ENCODE measurements at regions not wholly inside any gene's neighbourhood (a gene's known extent, or its start where the extent isn't known, plus 50 kb on each side); places are given as distances from the start of the nearest gene placed in this dataset.

DNA sequence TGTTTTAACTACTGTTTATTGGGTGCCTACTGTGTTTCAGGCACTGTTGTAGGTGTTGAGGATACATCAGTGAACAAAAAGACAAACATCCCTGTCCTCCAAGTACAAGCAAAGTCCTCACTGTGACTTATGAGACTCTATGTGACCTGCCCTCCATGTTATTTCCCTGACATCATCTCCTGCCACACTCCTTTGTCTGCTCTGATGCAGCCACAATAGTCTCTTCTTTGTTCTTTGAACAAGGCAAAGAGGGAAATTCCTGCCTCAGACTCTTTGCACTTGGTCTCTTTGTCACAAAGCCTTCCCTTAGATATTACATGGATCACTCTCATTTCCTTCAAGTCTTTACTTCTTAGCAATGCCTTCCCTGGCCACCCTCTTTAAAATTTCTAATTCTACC is 240.1 kb upstream of the SRRM4 start:
- no peak for ATAC-seq
- no peak for DNase-seq
- Histone ChIP-seq H3K4me1 (no peaks in the 10 kb centered on the region), H3K9me3 (no peaks in the 10 kb centered on the region), H3K27me3 (ENCODE audit: insufficient read depth in 3 of 3, low read length in 2 of 3) (no peaks in the 10 kb centered on the region), H3K4me3 (no peak overlapping the region), H3K27ac (no peak overlapping the region), H3K36me3 (ENCODE audit: insufficient read depth in 1 of 2, low read depth in 1 of 2) (no peaks in the 10 kb centered on the region)
- TF ChIP-seq, protein P1, sequence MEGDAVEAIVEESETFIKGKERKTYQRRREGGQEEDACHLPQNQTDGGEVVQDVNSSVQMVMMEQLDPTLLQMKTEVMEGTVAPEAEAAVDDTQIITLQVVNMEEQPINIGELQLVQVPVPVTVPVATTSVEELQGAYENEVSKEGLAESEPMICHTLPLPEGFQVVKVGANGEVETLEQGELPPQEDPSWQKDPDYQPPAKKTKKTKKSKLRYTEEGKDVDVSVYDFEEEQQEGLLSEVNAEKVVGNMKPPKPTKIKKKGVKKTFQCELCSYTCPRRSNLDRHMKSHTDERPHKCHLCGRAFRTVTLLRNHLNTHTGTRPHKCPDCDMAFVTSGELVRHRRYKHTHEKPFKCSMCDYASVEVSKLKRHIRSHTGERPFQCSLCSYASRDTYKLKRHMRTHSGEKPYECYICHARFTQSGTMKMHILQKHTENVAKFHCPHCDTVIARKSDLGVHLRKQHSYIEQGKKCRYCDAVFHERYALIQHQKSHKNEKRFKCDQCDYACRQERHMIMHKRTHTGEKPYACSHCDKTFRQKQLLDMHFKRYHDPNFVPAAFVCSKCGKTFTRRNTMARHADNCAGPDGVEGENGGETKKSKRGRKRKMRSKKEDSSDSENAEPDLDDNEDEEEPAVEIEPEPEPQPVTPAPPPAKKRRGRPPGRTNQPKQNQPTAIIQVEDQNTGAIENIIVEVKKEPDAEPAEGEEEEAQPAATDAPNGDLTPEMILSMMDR (IDR thresholded peaks at IDR 0.05): no peak
- intact Hi-C loops (cut with DNase I): no loop called here

DNA sequence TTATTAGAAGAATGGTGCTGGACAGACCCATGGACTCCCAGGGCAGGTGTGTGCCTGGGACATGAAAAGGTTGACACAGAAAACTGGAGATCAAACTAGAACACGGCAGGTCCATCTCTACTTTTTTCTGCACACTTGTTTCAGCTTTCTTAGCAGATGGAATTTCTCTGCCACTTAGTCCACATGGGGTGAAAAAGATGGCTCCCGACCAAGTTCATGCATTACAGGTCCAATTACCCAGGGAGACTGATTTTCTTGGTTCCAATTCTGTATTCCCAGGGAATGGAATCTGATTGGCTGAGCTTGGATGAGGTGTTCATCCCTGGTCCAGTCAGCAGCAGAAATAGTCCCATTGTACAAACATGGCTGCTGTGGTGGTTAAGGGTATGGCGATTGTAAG is 238.9 kb upstream of the SRRM4 start:
- TF ChIP-seq, protein P1 (IDR thresholded peaks at IDR 0.05): no peak
- Histone ChIP-seq H3K27me3 (ENCODE audit: insufficient read depth in 3 of 3, low read length in 2 of 3) (no peaks in the 10 kb centered on the region), H3K4me3 (no peak overlapping the region), H3K36me3 (ENCODE audit: insufficient read depth in 1 of 2, low read depth in 1 of 2) (no peaks in the 10 kb centered on the region), H3K9me3 (peaks cover 2% of the 10 kb centered on the region), H3K27ac (no peak overlapping the region), H3K4me1 (no peaks in the 10 kb centered on the region)
- DNase-seq (no peak), ATAC-seq (no peak)
- intact Hi-C loops (cut with DNase I): no loop called here
- WGBS, 3 donors: 60 to 67% (median 64%) methylated on average over 3 of the region's 3 CpGs

DNA sequence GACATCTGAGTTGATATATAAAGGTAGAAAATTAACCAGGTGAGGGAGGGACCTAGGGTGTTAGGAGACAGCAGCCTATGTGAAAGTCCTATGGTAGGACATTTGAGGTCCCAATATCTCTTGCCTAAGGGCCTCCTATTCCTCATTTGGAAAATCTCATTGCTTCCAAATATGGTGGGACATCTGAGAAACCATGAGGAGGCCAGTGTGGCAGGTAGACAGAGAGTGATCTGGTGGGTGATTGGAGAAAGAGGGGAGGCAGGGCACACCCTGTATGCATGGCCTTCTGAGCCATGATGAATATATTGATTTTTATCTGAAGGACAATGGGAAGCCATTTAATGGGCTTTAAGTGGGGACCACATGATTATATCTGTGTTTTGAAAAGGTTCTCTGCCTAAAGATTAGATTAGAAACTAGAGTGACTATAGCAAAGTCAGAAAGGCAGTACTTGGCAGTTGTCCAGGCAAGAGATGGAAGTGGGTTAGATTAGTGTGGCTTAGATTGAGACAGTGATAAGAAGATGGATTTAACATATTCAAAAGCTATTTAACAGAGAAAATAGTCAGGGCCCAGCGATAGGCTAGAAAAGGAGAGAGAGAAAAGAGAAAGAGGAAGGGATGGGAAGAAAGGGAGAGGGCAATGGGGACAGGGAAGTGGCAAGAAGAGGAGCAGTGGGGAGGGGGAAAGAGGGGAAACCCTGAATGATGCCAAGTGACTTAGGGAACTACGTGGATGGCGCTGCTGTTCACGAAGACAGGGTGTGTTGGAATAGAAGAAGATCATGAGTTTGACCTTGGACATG is 237.2 kb upstream of the SRRM4 start:
- no peak overlapping the region for H3K4me3 ChIP-seq
- H3K36me3 ChIP-seq (ENCODE audit: insufficient read depth in 1 of 2, low read depth in 1 of 2): no peaks in the 10 kb centered on the region
- H3K4me1 ChIP-seq: no peaks in the 10 kb centered on the region
- 78 to 82% (median 78%) methylated on average over 4 of the region's 4 CpGs for WGBS, 3 donors
- no peak for DNase-seq
- H3K9me3 ChIP-seq: peaks cover 3% of the 10 kb centered on the region
- TF ChIP-seq, protein P1 (IDR thresholded peaks at IDR 0.05): no peak
- no peak for ATAC-seq
- intact Hi-C loops (cut with DNase I): no loop called here
- no peak overlapping the region for H3K27ac ChIP-seq
- no peaks in the 10 kb centered on the region for H3K27me3 ChIP-seq (ENCODE audit: insufficient read depth in 3 of 3, low read length in 2 of 3)

DNA sequence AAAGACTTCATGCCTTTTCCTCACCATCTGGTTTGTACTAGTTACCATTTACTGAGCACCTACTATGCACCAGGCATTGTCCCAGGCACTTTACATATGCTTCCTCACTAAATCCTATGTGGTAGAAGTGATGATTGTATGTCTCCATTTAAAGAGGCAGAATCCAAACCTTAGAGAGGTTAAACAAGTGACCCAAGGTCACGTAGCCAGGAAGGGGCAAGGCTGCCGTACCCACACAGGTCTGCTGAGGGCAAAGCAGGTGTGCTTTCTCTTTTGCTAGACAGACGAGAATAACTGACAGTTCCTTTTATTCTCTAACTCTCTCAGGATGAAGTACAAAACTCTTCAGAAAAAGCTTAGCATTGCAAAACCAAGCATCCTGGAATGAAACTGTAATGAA is 235.2 kb upstream of the SRRM4 start:
- no peak for ATAC-seq
- H3K4me3 ChIP-seq: no peak overlapping the region
- H3K27me3 ChIP-seq (ENCODE audit: insufficient read depth in 3 of 3, low read length in 2 of 3): no peaks in the 10 kb centered on the region
- H3K4me1 ChIP-seq: no peaks in the 10 kb centered on the region
- 73 to 74% (median 74%) methylated on average over 3 of the region's 3 CpGs for WGBS, 3 donors
- no peaks in the 10 kb centered on the region for H3K36me3 ChIP-seq (ENCODE audit: insufficient read depth in 1 of 2, low read depth in 1 of 2)
- no peak for DNase-seq
- TF ChIP-seq, protein P1 (IDR thresholded peaks at IDR 0.05): no peak
- intact Hi-C loops (cut with DNase I): no loop called here
- H3K9me3 ChIP-seq: peaks cover 3% of the 10 kb centered on the region
- no peak overlapping the region for H3K27ac ChIP-seq

DNA sequence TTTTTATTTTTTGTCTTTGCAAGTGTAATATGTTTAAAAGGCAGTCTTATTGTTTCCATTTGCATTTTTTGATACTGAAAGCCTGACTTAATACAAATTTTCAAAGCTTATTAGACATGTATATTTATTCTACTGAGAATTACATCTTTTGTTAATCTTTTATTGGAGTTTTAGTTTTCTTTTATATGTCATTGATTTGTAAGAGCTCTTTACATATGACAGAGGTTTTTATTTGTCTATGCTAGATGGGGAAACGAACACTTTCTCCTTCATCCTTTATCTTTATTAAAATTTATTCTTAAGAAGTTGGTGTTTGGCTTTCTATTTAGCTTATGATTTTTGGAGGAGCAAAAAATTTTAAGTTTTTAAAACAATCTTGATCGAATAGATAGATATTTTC is 234.4 kb upstream of the SRRM4 start:
- TF ChIP-seq, protein P1 (IDR thresholded peaks at IDR 0.05): no peak
- WGBS, 3 donors: 58 to 63% (median 61%) methylated on average over 2 of the region's 2 CpGs
- no peak overlapping the region for H3K4me3 ChIP-seq
- ATAC-seq: no peak
- H3K36me3 ChIP-seq (ENCODE audit: insufficient read depth in 1 of 2, low read depth in 1 of 2): no peaks in the 10 kb centered on the region
- H3K27ac ChIP-seq: no peak overlapping the region
- DNase-seq: no peak
- intact Hi-C loops (cut with DNase I): no loop called here
- no peaks in the 10 kb centered on the region for H3K4me1 ChIP-seq
- no peaks in the 10 kb centered on the region for H3K27me3 ChIP-seq (ENCODE audit: insufficient read depth in 3 of 3, low read length in 2 of 3)
- H3K9me3 ChIP-seq: peaks cover 3% of the 10 kb centered on the region

Measured in psoas muscle (tissue), 7 donors.